ENCODE measurements at regions not wholly inside any gene's neighbourhood (a gene's known extent, or its start where the extent isn't known, plus 50 kb on each side); places are given as distances from the start of the nearest gene placed in this dataset.

GRCh38 chr5:3654515-3654914, 58.9 kb downstream of the IRX1 start:
- no peak for DNase-seq

GRCh38 chr5:3656803-3657202, 61.2 kb downstream of the IRX1 start:
- no peak for DNase-seq

GRCh38 chr5:3657364-3658022, 61.9 kb downstream of the IRX1 start:
- DNase-seq, result no peak

GRCh38 chr5:3658929-3659328, 63.3 kb downstream of the IRX1 start:
- no peak for DNase-seq

GRCh38 chr5:3659907-3660306, 64.3 kb downstream of the IRX1 start:
- DNase-seq, result no peak

- no peak for DNase-seq
Measured at GRCh38 chr5:3660630-3661029, 65.0 kb downstream of the IRX1 start.

GRCh38 chr5:3661755-3662296, 66.2 kb downstream of the IRX1 start:
- DNase-seq, result no peak

GRCh38 chr5:3662344-3662743, 66.7 kb downstream of the IRX1 start:
- no peak for DNase-seq

- no peak for DNase-seq
Measured at GRCh38 chr5:3671337-3671736, 75.7 kb downstream of the IRX1 start.

GRCh38 chr5:3678801-3679200, 83.2 kb downstream of the IRX1 start:
- no peak for DNase-seq

GRCh38 chr5:3680821-3681220, 85.2 kb downstream of the IRX1 start:
- DNase-seq, result no peak

- DNase-seq, result no peak
Measured at GRCh38 chr5:3684118-3684517, 88.5 kb downstream of the IRX1 start.

GRCh38 chr5:3684771-3685354, 89.2 kb downstream of the IRX1 start:
- DNase-seq, result no peak

- DNase-seq, result no peak
Measured at GRCh38 chr5:3694819-3695218, 99.2 kb downstream of the IRX1 start.

GRCh38 chr5:3695818-3696217, 100.2 kb downstream of the IRX1 start:
- no peak for DNase-seq

GRCh38 chr5:3698412-3698811, 102.8 kb downstream of the IRX1 start:
- no peak for DNase-seq

GRCh38 chr5:3701694-3702093, 106.1 kb downstream of the IRX1 start:
- DNase-seq, result no peak

- DNase-seq, result no peak
Measured at GRCh38 chr5:3704661-3705060, 109.0 kb downstream of the IRX1 start.

GRCh38 chr5:3709068-3709716, 113.6 kb downstream of the IRX1 start:
- no peak for DNase-seq

- DNase-seq, result no peak
Measured at GRCh38 chr5:3709717-3710348, 114.2 kb downstream of the IRX1 start.

GRCh38 chr5:3715062-3715461, 119.4 kb downstream of the IRX1 start:
- DNase-seq, result no peak

- DNase-seq, result no peak
Measured at GRCh38 chr5:3729631-3730030, 134.0 kb downstream of the IRX1 start.

GRCh38 chr5:3734632-3735031, 139.0 kb downstream of the IRX1 start:
- DNase-seq, result no peak

- no peak for DNase-seq
Measured at GRCh38 chr5:3736466-3736865, 140.8 kb downstream of the IRX1 start.
